GM19023 (cell line): ENCODE measurements at regions not wholly inside any gene's neighbourhood (a gene's known extent, or its start where the extent isn't known, plus 50 kb on each side); places are given as distances from the start of the nearest gene placed in this dataset.

ENCODE experiments used
- ATAC-seq: cut with Tn5 transposase; IDR thresholded peaks from one replicate; pipeline ENCODE4 v1.9.1; 2021; ENCODE audit warnings: mild to moderate bottlenecking, moderate library complexity; ENCODE audit not compliant: unreplicated experiment

- no peak for ATAC-seq
Measured at GRCh38 chr2:196433116-196433515, 206.4 kb upstream of the CCDC150 start.

GRCh38 chr2:196434217-196434616 is 205.3 kb upstream of the CCDC150 start:
- ATAC-seq = no peak

GRCh38 chr2:196435189-196435588 is 204.3 kb upstream of the CCDC150 start:
- ATAC-seq = no peak

- no peak for ATAC-seq
Measured at GRCh38 chr2:196437626-196438025, 201.9 kb upstream of the CCDC150 start.

- ATAC-seq = no peak
Measured at GRCh38 chr2:196439760-196440159, 199.8 kb upstream of the CCDC150 start.

- ATAC-seq = no peak
Measured at GRCh38 chr2:196440413-196440812, 199.1 kb upstream of the CCDC150 start.

- ATAC-seq = peak; percentile 47
Measured at GRCh38 chr2:196441527-196441926, 198.0 kb upstream of the CCDC150 start.

GRCh38 chr2:196442211-196442610 is 197.3 kb upstream of the CCDC150 start:
- ATAC-seq = no peak

- no peak for ATAC-seq
Measured at GRCh38 chr2:196444442-196444841, 195.1 kb upstream of the CCDC150 start.

- ATAC-seq = no peak
Measured at GRCh38 chr2:196445991-196446390, 193.5 kb upstream of the CCDC150 start.

GRCh38 chr2:196448407-196449079 is 191.0 kb upstream of the CCDC150 start:
- no peak for ATAC-seq

GRCh38 chr2:196449083-196449482 is 190.4 kb upstream of the CCDC150 start:
- no peak for ATAC-seq

GRCh38 chr2:196452758-196453157 is 186.8 kb upstream of the CCDC150 start:
- ATAC-seq = no peak

GRCh38 chr2:196453613-196454047 is 185.9 kb upstream of the CCDC150 start:
- ATAC-seq = peak; percentile 74

- no peak for ATAC-seq
Measured at GRCh38 chr2:196454492-196454891, 185.0 kb upstream of the CCDC150 start.

GRCh38 chr2:196459539-196459938 is 180.0 kb upstream of the CCDC150 start:
- ATAC-seq = no peak

GRCh38 chr2:196463706-196464105 is 175.8 kb upstream of the CCDC150 start:
- ATAC-seq = no peak

- ATAC-seq = no peak
Measured at GRCh38 chr2:196464311-196464710, 175.2 kb upstream of the CCDC150 start.

- ATAC-seq = no peak
Measured at GRCh38 chr2:196466581-196466980, 172.9 kb upstream of the CCDC150 start.

- no peak for ATAC-seq
Measured at GRCh38 chr2:196468394-196468793, 171.1 kb upstream of the CCDC150 start.

GRCh38 chr2:196473617-196474016 is 165.9 kb upstream of the CCDC150 start:
- ATAC-seq = no peak

- ATAC-seq = no peak
Measured at GRCh38 chr2:196475611-196476010, 163.9 kb upstream of the CCDC150 start.

GRCh38 chr2:196478588-196478987 is 160.9 kb upstream of the CCDC150 start:
- ATAC-seq = no peak
